ENCODE measurements at regions not wholly inside any gene's neighbourhood (a gene's known extent, or its start where the extent isn't known, plus 50 kb on each side); places are given as distances from the start of the nearest gene placed in this dataset.
"Not testable (repeated sequence)": the region's sequence is repeated elsewhere in the genome, so short reads cannot be mapped to it uniquely, and the experiment has no call there.

- DNase-seq (ENCODE audit: low spot score), result no peak
Measured at GRCh38 chr12:72162875-72163274, 109.3 kb upstream of the TRHDE start.

GRCh38 chr12:72168851-72169250, 103.3 kb upstream of the TRHDE start:
- DNase-seq (ENCODE audit: low spot score), result no peak

GRCh38 chr12:72173974-72174373, 98.2 kb upstream of the TRHDE start:
- no peak for DNase-seq (ENCODE audit: low spot score)

DNA sequence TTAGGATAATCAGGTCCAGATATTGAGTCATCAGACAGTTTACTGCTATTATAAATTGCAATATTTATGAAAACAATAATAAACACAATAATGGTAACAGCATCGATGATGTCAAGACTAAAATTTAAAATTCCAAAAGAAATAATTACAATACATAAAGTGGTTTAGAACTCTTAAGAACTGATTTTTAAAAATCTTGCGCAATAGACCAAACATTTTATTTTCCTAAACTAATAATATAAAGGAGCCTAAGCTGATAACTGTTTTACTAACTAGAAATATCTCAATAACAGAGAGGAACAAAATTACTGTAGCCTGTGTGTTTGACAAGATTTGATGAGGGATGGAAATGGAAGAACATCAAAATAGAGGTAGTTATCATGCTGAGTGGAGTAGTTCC, 93.9 kb upstream of the TRHDE start:
- no peak for DNase-seq (ENCODE audit: low spot score)

- DNase-seq (ENCODE audit: low spot score), result no peak
Measured at GRCh38 chr12:72178871-72179270, 93.3 kb upstream of the TRHDE start.

DNA sequence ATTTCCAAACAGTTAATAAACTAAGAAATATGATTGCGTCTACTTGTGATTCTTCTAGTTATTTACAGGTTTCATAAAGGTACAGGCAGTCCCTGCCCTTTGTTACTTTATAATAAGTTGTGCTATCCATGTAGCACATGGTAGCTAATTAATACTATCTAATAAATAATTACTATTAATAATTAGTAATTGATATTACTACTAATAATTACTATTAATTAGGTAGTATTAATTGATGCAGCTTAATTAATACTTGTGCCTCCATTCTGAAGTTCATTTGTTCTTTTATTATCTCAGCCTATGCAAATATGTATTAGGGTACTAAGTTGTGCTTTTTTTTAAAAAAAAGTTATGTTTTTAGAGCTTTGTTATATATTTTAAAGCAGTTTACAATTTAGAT, 92.3 kb upstream of the TRHDE start:
- DNase-seq (ENCODE audit: low spot score), result no peak

DNA sequence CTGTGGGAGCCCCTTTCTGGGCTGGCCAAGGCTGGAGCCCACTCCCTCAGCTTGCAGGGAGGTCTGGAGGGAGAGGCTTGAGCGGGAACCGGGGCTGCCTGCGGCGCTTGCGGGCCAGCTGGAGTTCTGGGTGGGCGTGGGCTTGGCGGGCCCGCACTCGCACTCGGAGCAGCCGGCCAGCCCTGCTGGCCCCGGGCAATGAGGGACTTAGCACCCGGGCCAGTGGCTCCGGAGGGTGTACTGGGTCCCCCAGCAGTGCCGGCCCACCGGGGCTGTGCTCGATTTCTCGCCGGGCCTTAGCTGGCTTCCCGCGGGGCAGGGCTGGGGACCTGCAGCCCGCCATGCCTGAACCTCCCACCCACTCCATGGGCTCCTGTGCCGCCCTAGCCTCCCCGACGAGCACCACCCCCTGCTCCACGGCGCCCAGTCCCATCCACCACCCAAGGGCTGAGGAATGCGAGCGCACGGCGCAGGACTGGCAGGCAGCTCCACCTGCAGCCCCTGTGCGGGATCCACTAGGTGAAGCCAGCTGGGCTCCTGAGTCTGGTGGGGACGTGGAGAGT, 87.1 kb upstream of the TRHDE start:
- DNase-seq (ENCODE audit: low spot score), result not testable (repeated sequence)

DNA sequence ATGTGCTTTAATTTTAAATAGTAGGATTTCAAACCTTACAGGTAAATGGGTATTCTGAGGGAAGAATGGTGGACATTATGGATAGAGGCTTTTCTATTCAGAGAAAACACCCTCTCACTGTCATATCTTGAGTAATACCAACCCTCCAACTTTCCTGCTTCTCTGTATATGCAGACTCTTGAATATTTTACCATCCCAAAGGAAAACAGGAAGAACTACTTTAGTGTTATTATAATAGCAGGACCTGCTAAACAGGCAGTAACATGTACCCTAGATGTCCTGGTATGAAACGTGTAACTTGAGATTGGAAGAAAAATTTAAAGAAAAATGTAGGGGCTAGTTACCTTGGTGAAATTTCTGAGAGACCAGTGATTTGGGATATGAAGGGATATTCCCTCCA, 82.9 kb upstream of the TRHDE start:
- no peak for DNase-seq (ENCODE audit: low spot score)

- no peak for DNase-seq (ENCODE audit: low spot score)
Measured at GRCh38 chr12:72191761-72192160, 80.4 kb upstream of the TRHDE start.

DNA sequence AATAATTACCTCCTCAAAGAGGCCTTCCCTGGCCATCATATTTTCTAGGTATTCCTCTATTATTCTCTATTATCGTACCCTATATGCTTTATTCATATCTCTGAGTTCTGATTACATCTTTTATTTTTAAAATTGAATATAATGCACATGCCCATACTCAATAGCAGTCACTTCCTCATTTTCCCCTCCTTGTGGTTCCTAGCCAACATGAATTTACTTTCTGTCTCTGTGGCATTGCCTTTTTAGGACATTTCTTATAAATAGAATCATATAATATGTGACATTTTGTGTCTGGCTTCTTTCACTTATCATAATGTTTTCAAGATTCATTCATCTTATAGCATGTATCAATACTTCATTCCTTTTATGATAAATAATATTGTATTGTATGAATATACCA, 74.4 kb upstream of the TRHDE start:
- DNase-seq (ENCODE audit: low spot score), result no peak

DNA sequence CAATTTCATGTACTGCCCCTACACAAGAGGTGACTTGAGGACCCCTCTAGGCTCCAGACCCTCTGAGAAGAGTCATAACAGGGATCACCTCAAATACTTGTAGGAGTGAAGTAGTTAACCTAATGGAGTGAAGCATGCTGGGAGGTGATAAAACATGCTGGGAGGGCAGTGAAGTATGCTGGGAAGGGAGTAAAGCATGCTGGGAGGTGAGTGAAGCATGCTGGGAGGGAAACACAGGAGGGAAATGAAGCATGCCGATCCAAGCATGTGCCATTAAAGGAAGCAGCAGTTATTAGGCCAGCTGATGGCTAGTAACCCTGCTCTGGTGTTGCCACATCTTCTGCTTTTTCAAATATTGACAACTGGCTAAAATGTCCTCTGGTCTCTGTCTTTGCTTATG, 70.7 kb upstream of the TRHDE start:
- no peak for DNase-seq (ENCODE audit: low spot score)

DNA sequence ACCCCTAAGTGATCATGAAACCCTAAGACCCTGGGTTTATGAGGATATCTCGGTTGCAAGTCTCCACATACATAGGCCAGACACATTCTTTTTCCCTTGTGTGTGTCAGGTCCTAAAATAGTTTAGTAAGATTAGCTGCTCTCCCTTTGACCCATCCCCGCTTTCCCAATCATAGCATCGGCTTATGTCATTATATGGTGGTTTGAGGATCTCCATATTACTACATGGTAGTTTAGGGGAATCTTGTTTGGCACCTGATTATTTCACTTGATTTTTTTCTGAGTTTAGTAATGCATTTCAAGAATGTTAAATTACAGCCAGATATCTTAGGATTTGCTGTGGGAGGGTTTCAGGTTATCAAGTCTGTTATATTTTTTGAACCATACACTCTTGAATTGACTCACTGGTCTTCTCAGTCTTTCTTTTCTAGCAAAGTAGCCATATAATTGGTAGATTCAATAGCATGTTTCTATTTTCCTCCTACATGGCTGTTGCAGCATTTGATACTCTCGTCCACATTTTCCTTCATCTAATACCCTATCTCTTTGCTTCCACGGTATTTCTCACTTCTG, 68.3 kb upstream of the TRHDE start:
- no peak for DNase-seq (ENCODE audit: low spot score)

GRCh38 chr12:72207079-72207478, 65.1 kb upstream of the TRHDE start:
- no peak for DNase-seq (ENCODE audit: low spot score)

DNA sequence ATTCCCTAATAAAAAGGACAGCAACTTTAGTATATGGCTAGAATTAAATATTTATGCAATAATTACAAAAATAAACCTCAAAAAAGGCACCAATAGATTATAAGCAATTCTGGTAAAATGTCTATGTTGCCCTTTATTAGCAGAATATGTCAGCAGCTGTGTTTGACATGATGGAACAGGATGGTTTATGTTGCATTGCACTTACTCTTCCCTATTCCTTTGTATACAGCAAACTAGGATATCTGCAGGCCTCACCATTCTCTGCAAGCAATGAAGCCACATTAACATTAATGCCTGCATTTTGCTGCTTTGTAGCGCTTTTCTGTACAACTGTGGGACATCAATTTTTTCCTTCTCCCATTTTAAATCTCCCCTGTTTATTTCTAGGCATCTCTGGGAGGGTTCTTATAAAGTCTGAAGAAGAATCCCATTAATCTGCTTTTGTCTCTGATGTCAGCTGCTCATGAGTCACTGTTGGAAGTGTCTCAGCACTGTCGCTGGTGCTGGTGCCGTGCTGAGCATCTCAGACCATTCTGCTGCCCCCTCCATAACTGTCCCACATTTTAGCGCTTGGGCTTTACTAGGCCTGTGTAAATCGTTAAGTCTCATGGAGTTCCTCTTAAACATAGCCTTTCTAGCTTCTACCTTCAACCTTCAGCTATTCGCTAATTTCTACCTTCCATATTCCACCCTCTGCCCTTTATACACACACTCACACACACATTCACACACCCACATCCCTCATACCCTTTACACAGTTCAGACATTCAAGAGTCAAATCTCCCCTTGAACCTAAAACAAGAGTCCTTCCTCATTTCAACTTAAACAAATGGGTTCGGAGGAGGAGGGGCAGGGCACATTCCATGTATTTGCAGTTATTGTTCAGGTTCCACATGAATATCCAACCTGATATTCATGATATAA, 64.4 kb upstream of the TRHDE start:
- no peak for DNase-seq (ENCODE audit: low spot score)

DNA sequence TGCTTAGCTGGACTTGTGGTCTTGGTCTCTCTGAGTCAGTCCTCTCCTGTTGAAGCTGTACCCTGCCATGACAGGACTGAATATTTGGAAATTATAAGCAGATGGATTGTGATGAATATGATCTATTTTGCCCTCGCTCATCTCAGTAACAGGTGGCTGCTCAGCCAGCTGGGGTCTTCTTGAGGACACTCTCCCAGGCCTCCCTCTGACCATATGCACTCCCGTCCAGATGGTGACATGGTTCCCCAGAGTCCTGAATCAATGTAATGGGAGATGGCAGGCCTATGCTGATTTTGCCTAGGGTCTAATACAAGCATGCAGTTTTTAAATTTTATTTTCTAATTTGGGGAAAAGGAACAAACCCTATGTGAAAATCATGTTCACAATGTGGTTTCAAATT, 63.1 kb upstream of the TRHDE start:
- no peak for DNase-seq (ENCODE audit: low spot score)

DNA sequence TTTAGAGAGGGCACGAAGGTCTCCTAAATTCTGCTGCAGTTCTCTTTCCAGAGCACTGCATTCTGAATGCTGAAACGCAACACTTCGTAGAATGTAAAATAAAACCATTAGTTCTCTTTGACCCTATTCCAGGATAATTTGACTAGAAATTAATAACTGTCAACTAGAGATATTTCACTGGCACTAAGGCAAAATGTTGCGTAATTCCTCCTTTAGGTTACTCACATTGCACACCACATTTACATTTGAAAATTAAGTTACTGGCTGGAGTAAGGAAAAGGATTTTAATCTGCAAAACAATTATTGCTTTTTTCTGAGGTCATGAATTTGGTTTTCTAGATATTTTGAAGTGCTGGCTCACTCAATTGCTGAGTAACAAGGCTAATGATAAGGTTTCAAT, 58.0 kb upstream of the TRHDE start:
- DNase-seq (ENCODE audit: low spot score), result no peak

GRCh38 chr12:72215287-72215686, 56.9 kb upstream of the TRHDE start:
- DNase-seq (ENCODE audit: low spot score), result not testable (repeated sequence)

DNA sequence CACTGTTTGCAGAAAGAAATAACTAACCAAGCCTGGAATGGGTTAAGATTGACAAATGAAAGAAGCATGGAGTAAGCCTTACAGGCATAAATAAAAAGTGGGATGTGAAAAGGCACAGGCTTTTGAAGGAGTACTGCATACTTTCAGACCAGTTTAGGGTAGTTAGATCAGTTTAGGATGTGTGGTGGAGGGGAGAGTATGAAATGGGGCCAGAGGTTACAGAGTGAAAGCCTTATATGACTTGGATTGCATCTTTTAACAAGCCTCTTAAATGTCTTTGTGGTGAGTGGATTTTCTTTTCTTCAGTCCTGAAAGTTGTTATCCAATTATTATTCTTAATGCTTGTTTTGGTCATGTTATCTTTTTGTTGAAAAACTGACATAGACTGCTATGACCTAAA, 52.2 kb upstream of the TRHDE start:
- no peak for DNase-seq (ENCODE audit: low spot score)

Data from AG08395 (cell line).